Astrocyte (in vitro differentiated cells and primary cell): ENCODE measurements at regions not wholly inside any gene's neighbourhood (a gene's known extent, or its start where the extent isn't known, plus 50 kb on each side); places are given as distances from the start of the nearest gene placed in this dataset.

ENCODE experiments used
- DNase-seq: peaks from one replicate; pipeline ENCODE4 v3.0.0-alpha.2; 2010; ENCODE audit warnings: low read depth
- FAIRE-seq: peaks from 2 replicates; lab custom pipeline; 2011; peaks lifted over from hg19 to GRCh38; lab: Jason Lieb, UNC
- H2AFZ ChIP-seq: 2 replicates; pipeline ENCODE4 v1.6.0; 2012; ENCODE audit warnings: low read depth, low read length, inconsistent platforms
- H3K27ac ChIP-seq: 2 replicates; pipeline ENCODE4 v1.5.1; 2011; ENCODE audit warnings: low read depth, low read length, inconsistent platforms
- H3K27me3 ChIP-seq: 2 replicates; pipeline ENCODE4 v1.6.0; 2011; ENCODE audit warnings: low read length, inconsistent platforms; ENCODE audit not compliant: insufficient read depth
- H3K36me3 ChIP-seq: 2 replicates; pipeline ENCODE4 v1.5.1; 2011; ENCODE audit warnings: low read length, inconsistent platforms; ENCODE audit not compliant: insufficient read depth
- H3K4me1 ChIP-seq: 2 replicates; pipeline ENCODE4 v1.5.1; 2011; ENCODE audit warnings: low read length, inconsistent platforms; ENCODE audit not compliant: insufficient read depth
- H3K4me2 ChIP-seq: 2 replicates; pipeline ENCODE4 v1.6.0; 2012; ENCODE audit warnings: low read length, inconsistent platforms
- H3K4me3 ChIP-seq: 2 replicates; pipeline ENCODE4 v1.5.1; 2011; ENCODE audit warnings: low read depth, mild to moderate bottlenecking, low read length, inconsistent platforms; ENCODE audit not compliant: insufficient read depth
- H3K79me2 ChIP-seq: 2 replicates; pipeline ENCODE4 v1.6.0; 2012; ENCODE audit warnings: mild to moderate bottlenecking, low read length, inconsistent platforms; ENCODE audit not compliant: insufficient read depth
- H3K9ac ChIP-seq: 2 replicates; pipeline ENCODE4 v1.6.0; 2012; ENCODE audit warnings: mild to moderate bottlenecking, low read length, inconsistent platforms
- H3K9me3 ChIP-seq: 2 replicates; pipeline ENCODE4 v1.5.1; 2012; ENCODE audit warnings: low read depth, mild to moderate bottlenecking, low read length, inconsistent platforms; ENCODE audit not compliant: insufficient read depth
- H4K20me1 ChIP-seq: 2 replicates; pipeline ENCODE4 v1.6.0; 2012; ENCODE audit warnings: low read length, inconsistent platforms; ENCODE audit not compliant: insufficient read depth
- H3K27ac Mint-ChIP-seq: one replicate; pipeline ENCODE4 v1.8.0; 2021; ENCODE audit warnings: mild to moderate bottlenecking, mixed read lengths; ENCODE audit not compliant: unreplicated experiment
- H3K27me3 Mint-ChIP-seq: one replicate; pipeline ENCODE4 v1.8.0; 2021; ENCODE audit warnings: low read depth, mixed read lengths; ENCODE audit not compliant: unreplicated experiment
- H3K36me3 Mint-ChIP-seq: one replicate; pipeline ENCODE4 v1.8.0; 2021; ENCODE audit warnings: low read depth, mixed read lengths; ENCODE audit not compliant: unreplicated experiment
- H3K4me1 Mint-ChIP-seq: one replicate; pipeline ENCODE4 v1.8.0; 2021; ENCODE audit warnings: low read depth, mixed read lengths; ENCODE audit not compliant: unreplicated experiment
- H3K4me3 Mint-ChIP-seq: one replicate; pipeline ENCODE4 v1.8.0; 2021; ENCODE audit warnings: mild to moderate bottlenecking, moderate library complexity, mixed read lengths; ENCODE audit not compliant: unreplicated experiment
- H3K9me3 Mint-ChIP-seq: one replicate; pipeline ENCODE4 v1.8.0; 2021; ENCODE audit warnings: mild to moderate bottlenecking, mixed read lengths; ENCODE audit not compliant: unreplicated experiment
- CTCF ChIP-seq: IDR thresholded peaks from 2 replicates; pipeline ENCODE4 v1.5.1; 2011; ENCODE audit warnings: low read depth, mild to moderate bottlenecking, inconsistent platforms, low read length, moderate library complexity; ENCODE audit not compliant: insufficient read depth
- EZH2 ChIP-seq: IDR thresholded peaks from 2 replicates; pipeline ENCODE4 v1.6.1; 2012; ENCODE audit warnings: mild to moderate bottlenecking, low read length, inconsistent platforms; ENCODE audit not compliant: insufficient read depth

GRCh38 chr7:114294036-114294435 lies 120.6 kb upstream of the FOXP2 start:
- Histone ChIP-seq H3K4me2 (no peak overlapping the region), H3K4me3 (no peak overlapping the region), H3K27me3 (no peaks in the 10 kb centered on the region), H3K9ac (no peak overlapping the region), H4K20me1 (no peaks in the 10 kb centered on the region), H3K79me2 (no peaks in the 10 kb centered on the region), H3K36me3 (no peaks in the 10 kb centered on the region), H3K4me1 (no peaks in the 10 kb centered on the region), H3K9me3 (no peaks in the 10 kb centered on the region), H2AFZ (no peak overlapping the region), H3K27ac (no peak overlapping the region)
- Mint-ChIP-seq H3K27ac (no peak overlapping the region), H3K27me3 (no peaks in the 10 kb centered on the region), H3K4me1 (peaks cover 2% of the 10 kb centered on the region), H3K9me3 (no peaks in the 10 kb centered on the region), H3K36me3 (no peaks in the 10 kb centered on the region), H3K4me3 (no peak overlapping the region)
- DNase-seq = no peak
- TF ChIP-seq CTCF (no peak), EZH2 (no peak)
- no peak for FAIRE-seq

GRCh38 chr7:114293289-114294012 lies 121.2 kb upstream of the FOXP2 start:
- Histone ChIP-seq H3K9me3 (no peaks in the 10 kb centered on the region), H4K20me1 (no peaks in the 10 kb centered on the region), H3K9ac (no peak overlapping the region), H3K4me3 (no peak overlapping the region), H2AFZ (no peak overlapping the region), H3K27ac (no peak overlapping the region), H3K79me2 (no peaks in the 10 kb centered on the region), H3K36me3 (no peaks in the 10 kb centered on the region), H3K4me2 (no peak overlapping the region), H3K4me1 (no peaks in the 10 kb centered on the region), H3K27me3 (no peaks in the 10 kb centered on the region)
- H3K36me3 Mint-ChIP-seq = no peaks in the 10 kb centered on the region
- FAIRE-seq (no peak), DNase-seq (no peak)
- H3K27me3 Mint-ChIP-seq = no peaks in the 10 kb centered on the region
- no peak overlapping the region for H3K27ac Mint-ChIP-seq
- TF ChIP-seq CTCF (no peak), EZH2 (no peak)
- peaks cover 2% of the 10 kb centered on the region for H3K4me1 Mint-ChIP-seq
- no peak overlapping the region for H3K4me3 Mint-ChIP-seq
- H3K9me3 Mint-ChIP-seq = no peaks in the 10 kb centered on the region

- Histone ChIP-seq H2AFZ (no peak overlapping the region), H3K4me3 (no peak overlapping the region), H3K9ac (no peak overlapping the region), H3K36me3 (no peaks in the 10 kb centered on the region), H3K27ac (no peak overlapping the region), H3K4me1 (no peaks in the 10 kb centered on the region), H4K20me1 (no peaks in the 10 kb centered on the region), H3K9me3 (no peaks in the 10 kb centered on the region), H3K27me3 (no peaks in the 10 kb centered on the region), H3K79me2 (no peaks in the 10 kb centered on the region), H3K4me2 (no peak overlapping the region)
- FAIRE-seq (no peak), DNase-seq (no peak)
- no peak overlapping the region for H3K4me3 Mint-ChIP-seq
- no peak for TF ChIP-seq CTCF
- no peak for TF ChIP-seq EZH2
- H3K9me3 Mint-ChIP-seq = no peaks in the 10 kb centered on the region
- H3K27ac Mint-ChIP-seq = no peak overlapping the region
- no peaks in the 10 kb centered on the region for H3K4me1 Mint-ChIP-seq
- H3K27me3 Mint-ChIP-seq = no peaks in the 10 kb centered on the region
- no peaks in the 10 kb centered on the region for H3K36me3 Mint-ChIP-seq
Observed at GRCh38 chr7:114279901-114280300, 134.7 kb upstream of the FOXP2 start.
